OCI-LY1 (cell line): ENCODE measurements at regions not wholly inside any gene's neighbourhood (a gene's known extent, or its start where the extent isn't known, plus 50 kb on each side); places are given as distances from the start of the nearest gene placed in this dataset.

ENCODE experiments used
- EZH2 ChIP-seq: fragments of 200-600 bp; sonication (generic), shearing (Covaris generic); IDR thresholded peaks from 2 replicates; pipeline ENCODE4 v1.8.0; 2017; ENCODE audit warnings: borderline replicate concordance, mixed run types, mild to moderate bottlenecking, antibody characterized with exemption, low read length, moderate library complexity, mixed read lengths
- TF ChIP-seq, protein P1 (sequence below): fragments of 200-600 bp; sonication (generic), shearing (Covaris generic); IDR thresholded peaks from 2 replicates; pipeline ENCODE4 v1.5.1; 2017; ENCODE audit warnings: mild to moderate bottlenecking, antibody characterized with exemption, low read length, moderate library complexity, mixed read lengths

DNA sequence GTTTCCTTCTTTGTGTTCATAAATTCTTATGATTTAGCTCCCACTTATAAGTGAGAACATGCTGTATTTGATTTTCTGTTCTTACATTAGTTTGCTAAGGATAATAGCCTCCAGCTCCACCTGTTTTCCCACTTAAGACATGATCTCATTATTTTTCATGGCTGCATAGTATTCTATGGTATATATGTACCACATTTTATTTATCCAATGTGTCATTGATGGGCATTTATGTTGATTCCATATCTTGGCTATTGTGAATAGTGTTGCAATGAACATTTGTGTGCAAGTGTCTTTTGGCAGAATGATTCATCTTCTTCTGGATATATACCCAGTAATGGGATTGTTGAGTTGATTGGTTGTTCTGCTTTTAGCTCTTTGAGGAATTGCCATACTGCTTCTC is 1234.8 kb downstream of the ADGRL3 start:
- TF ChIP-seq, protein P1, sequence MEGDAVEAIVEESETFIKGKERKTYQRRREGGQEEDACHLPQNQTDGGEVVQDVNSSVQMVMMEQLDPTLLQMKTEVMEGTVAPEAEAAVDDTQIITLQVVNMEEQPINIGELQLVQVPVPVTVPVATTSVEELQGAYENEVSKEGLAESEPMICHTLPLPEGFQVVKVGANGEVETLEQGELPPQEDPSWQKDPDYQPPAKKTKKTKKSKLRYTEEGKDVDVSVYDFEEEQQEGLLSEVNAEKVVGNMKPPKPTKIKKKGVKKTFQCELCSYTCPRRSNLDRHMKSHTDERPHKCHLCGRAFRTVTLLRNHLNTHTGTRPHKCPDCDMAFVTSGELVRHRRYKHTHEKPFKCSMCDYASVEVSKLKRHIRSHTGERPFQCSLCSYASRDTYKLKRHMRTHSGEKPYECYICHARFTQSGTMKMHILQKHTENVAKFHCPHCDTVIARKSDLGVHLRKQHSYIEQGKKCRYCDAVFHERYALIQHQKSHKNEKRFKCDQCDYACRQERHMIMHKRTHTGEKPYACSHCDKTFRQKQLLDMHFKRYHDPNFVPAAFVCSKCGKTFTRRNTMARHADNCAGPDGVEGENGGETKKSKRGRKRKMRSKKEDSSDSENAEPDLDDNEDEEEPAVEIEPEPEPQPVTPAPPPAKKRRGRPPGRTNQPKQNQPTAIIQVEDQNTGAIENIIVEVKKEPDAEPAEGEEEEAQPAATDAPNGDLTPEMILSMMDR: no peak
- TF ChIP-seq EZH2: no peak
